ENCODE measurements at regions not wholly inside any gene's neighbourhood (a gene's known extent, or its start where the extent isn't known, plus 50 kb on each side); places are given as distances from the start of the nearest gene placed in this dataset.

DNA sequence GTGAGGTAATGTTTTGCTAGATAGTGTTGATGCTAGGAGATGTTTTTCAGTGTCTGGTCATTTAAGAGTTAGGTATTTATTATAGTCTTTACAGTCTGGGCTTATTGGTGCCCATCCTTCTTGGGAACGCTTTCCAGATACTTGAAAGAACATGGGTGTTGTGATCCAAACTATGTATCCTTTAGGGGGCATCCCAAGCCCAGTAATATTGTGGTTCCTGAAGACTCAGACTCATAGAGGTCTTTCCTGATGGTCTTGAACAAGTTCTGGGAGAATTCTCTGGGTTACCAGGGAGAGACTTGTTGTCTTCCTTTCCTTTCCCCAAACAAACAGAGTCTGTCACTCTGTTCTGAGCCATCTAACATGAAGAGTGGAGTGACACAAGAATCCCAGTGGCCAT lies 99.7 kb upstream of the LRRC3B start:
- no peak for DNase-seq (ENCODE audit: low spot score)

DNA sequence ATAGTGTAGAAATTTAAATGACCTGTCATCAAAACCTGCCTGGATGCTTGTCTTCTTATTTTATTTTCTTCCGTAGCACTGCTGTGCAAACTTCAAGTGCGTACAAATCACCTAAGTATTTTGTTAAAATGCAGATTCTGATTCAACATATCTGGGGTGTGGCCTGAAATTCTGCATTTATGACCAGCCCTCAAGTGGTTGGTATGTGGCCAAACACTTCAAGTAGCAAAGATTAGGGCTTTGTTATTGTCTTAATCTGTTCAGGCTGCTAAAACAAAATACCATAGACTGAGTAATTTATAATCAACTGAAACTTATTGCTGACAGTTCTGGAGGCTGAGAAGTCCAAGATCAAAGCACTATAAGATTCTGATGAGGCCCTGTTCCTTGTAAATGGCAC lies 97.6 kb upstream of the LRRC3B start:
- no peak for DNase-seq (ENCODE audit: low spot score)

DNA sequence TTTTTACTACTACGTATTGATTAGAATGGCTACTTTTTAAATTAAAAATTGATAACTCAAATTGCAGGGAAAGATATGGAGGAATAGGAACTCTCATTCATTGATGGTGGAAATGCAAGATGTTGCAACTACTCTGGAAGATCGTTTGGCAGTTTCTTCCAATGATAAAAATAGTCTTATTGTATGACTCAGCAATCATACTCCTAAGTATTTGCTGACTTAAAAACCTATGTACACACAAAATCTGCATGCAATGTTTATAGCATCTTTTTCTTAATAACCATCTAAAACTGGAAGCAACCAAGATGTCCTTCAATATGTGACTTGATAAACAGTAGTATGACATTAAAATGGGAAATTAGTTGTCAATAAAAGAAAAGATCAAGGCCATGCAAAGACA lies 87.4 kb upstream of the LRRC3B start:
- DNase-seq (ENCODE audit: low spot score), result no peak

DNA sequence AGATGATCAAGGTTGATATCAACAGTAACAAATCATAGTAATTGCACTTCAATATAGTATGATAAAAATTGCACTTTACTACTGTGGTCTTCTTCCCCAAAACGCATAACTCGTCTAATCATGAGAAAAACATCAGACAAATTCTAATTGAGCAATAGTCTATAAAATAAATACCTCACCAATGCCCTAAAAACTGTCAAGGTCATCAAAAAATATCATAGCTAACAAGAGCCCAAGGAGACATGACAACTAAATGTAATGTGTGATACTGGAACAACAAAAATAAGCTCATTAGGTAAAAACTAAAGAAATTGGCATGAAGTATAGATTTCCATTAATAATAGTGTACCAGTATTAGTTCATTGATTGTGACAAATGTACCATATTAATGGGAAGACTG lies 85.6 kb upstream of the LRRC3B start:
- DNase-seq (ENCODE audit: low spot score), result no peak

DNA sequence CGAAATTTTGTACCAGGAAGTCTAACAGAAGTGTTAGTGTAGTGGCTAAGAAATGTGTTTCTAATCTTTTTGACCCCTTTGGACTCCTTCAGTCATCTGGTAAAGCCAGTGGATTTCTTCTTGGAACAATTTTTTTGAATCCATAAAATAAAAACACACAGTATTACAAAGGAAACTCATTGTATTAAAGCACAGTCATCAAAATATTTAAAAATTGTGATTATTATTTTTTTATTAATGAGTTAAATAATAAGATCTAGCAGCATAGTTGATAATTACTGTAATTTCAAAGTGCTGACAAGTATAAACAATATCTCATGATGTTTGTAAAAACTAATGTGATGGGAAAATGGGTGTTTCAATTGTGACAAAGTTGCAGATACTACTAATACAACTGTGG lies 72.2 kb upstream of the LRRC3B start:
- no peak for DNase-seq (ENCODE audit: low spot score)

- no peak for DNase-seq (ENCODE audit: low spot score)
Measured at GRCh38 chr3:26556637-26557036, 65.9 kb upstream of the LRRC3B start.

GRCh38 chr3:26558257-26558656 lies 64.3 kb upstream of the LRRC3B start:
- no peak for DNase-seq (ENCODE audit: low spot score)

- no peak for DNase-seq (ENCODE audit: low spot score)
Measured at GRCh38 chr3:26559227-26559626, 63.3 kb upstream of the LRRC3B start.

GRCh38 chr3:26560081-26560480 lies 62.5 kb upstream of the LRRC3B start:
- DNase-seq (ENCODE audit: low spot score), result no peak

DNA sequence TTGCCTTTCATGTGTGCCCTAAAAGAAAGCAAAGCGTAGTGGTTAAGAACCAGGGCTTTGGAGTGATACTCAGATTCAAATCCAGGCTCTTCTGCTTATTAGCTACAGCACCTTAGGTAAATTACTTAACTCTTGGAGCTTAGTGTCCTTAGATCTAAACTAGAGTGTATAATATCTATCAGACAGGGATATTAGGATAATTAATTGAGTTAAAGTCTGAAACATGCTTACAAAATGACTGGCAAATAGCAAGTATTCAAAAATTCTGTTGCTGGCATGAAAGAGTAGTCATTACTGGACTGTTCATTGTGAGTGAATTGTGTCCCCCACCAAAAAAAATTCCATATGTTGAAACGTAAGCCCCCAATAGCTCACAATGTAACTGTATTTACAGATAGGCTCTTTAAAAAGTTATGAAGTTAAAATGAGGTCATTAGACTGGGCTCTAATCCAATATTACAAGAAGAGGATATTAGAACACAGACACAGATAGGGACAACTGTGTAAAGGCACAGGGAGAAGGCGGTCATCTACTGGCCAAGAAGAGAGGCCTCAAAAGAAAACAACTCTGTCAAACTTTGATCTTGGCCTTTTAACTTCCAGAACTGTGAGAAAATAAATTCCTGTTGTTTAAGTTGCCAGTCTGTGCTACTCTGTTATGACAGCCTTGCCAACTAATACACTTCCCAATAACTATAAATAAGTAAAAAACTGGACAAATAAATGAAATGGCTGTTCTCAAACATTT lies 60.4 kb upstream of the LRRC3B start:
- DNase-seq (ENCODE audit: low spot score), result no peak
